Activated CD4-positive, alpha-beta T cell treated with anti-CD3 and anti-CD28 coated beads, Interleukin-10, Interleukin-2, amounts not matched to agents 100 ng/mL and 50 ng/mL, durations not matched to agents 16 hours and 8 hours (primary cell): ENCODE measurements at regions not wholly inside any gene's neighbourhood (a gene's known extent, or its start where the extent isn't known, plus 50 kb on each side); places are given as distances from the start of the nearest gene placed in this dataset.
"Not testable (repeated sequence)": the region's sequence is repeated elsewhere in the genome, so short reads cannot be mapped to it uniquely, and the experiment has no call there.

Experiments
- DNase-seq: peaks from one replicate; pipeline ENCODE4 v3.0.0-alpha.2; 2020

DNA sequence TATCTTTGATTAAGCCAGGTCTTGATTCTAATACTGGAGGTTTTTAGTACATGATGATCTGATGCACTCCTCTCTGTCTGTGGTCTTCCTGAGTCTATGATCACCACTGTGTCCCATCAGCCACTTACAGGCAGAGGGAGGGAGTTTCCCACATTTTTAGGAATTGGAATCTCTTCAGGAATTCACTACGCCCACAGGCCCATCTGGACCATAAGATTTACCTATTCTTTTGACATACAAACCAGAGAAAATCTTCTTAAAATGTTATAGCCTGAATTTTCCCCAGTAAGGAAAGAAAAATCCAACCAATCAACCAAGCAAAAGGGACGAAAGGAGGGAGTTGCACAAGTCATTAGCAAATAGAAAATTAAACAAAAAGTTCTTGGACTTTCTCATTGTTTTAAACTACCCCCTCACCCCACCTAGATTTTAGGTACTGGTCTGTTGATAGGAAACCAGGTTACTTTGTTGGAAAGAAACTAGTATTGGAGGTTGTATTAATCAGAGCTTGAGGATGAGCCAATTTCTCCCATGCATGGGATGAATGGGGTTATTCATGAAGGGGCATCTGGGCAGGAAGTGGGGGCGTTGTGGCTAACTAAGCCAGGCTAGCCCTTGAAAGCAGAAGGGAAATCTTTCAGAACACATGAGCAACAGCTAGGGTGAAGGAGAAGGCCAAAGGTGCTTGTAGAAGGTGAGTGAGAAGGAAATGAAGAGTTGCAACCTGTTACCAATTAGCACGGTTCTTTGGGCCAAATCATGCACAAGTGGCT is 328.2 kb upstream of the MEX3C start:
- DNase-seq = no peak

DNA sequence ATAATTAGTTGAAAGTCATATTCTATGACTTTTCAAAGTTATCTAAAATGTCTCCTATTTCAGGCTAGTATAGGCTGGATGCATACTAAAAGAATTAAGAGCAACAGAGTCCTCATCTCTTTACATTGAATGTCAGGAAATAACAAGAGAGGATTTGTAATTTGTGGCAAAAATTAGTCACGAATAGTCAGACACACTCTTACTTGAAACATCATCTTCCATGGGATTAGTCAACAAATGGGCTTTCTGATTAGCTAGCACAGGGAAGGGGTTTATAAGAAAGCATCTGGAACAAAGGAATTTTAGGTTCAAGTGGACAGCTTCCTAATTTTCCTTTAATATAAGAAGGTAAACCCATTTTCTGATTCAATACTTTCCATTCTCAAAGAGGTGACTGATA is 330.3 kb upstream of the MEX3C start:
- no peak for DNase-seq

DNA sequence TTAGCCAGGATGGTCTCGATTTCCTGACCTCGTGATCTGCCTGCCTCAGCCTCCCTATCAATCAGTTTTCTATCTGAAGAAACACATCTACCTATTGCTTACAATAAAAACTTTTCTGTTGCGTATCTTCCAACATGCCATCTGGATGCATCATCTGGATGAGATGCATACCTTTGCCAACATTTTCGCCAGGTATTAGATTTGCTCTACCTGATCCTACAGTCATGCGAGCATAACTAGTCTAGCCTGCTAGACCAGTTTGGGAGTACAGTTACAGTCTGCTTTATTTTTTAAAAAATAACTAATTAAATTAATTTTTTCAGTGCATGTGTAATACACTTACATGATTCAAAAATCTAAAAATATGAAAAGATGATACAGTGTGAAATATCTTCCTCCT is 334.0 kb upstream of the MEX3C start:
- DNase-seq = no peak

DNA sequence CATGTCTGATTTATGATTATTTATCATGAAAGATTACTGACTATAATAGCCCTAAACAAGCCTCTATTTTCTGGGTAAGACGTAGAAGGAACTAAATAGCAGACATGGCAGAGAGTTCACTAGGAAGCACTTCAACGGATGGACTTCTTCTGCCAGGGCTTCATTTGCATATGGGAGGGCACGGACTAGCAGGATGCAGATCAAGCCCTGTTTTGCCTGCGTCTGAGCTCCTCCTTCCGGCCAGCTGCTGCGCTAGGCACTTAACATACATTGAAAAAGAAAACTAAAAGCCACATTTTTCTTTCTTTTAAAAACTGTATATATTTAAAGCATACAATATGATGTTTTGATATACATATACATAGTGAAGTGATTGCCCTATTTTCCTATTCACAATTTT is 340.0 kb upstream of the MEX3C start:
- DNase-seq = peak; percentile 8

DNA sequence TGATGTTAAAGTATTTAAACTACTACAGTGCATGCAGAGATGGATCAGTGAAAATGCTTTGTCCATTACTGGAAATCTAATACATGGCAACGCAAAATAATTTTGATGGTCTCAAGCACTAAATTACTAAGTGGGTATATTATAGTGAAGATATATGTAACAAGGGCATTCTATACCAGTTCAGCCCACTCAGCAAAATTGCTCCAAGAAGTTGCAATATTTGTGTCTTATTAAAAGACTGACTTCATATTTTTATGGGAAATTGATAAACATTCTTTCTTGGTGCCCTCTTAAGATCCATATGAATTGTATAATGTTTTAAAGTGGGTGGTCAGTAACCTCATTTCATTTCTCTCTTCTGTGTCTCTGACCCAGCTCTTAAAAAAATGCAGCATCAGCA is 343.1 kb upstream of the MEX3C start:
- no peak for DNase-seq

DNA sequence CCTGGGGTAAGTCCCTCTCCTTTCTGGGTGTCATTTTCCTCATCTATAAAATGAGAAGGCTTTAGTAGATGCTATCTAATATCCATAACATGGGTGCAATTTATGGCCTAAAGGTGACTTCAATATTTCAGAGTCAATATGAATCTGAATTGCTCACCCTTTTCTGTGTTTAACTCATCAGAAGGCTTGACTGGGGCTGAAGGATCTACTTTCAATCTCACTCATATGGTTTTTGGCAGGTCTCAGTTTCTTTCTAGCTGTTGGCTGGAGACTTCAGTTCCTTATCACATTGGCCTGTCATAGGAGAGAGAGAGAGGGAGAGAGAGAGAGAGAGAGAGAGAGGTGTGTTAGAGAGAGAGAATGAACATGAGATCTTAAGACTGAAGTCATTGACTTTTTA is 343.7 kb upstream of the MEX3C start:
- DNase-seq = peak; percentile 31

DNA sequence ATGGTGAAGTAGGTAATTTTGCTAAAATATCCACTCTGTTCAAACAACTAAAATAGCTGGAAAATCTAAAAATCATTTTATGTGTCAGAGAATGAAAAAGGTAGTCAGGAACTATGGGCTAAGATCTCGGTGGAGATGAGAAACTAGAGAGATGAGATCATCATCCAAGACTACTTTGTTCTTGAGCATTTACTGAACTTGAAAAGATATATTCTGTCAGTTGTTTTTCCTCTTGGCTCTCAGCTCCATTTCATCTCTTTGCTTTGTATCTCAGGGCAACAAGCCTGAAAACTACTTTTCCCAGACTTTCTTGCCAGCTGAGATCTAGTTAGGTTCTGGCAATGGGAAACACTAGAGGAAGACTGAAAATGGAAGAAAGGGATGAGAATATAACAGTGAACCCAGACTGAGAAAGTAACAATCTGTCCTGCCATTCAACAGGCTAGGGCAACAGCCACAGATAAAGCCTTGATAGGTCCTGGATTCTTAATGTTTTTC is 346.2 kb upstream of the MEX3C start:
- no peak for DNase-seq

DNA sequence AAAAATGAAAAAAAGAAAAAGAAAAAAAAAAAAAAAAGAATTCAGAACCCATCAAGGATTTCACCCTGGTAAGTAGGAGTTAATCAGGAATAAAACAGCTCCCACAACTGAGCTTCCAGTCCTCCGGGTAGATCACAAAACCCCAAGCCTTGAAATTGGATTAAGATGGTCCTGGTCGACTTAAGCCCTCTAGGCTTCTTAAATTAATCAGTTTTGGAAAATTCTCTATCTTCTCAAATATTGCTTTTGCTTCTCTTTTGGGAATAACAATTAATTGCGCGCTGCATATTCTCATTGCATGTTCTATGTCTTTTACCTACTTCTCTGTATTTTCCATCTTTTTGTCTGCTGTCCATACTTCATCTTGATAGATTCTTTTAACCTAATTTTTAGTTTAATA is 348.0 kb upstream of the MEX3C start:
- DNase-seq = no peak

DNA sequence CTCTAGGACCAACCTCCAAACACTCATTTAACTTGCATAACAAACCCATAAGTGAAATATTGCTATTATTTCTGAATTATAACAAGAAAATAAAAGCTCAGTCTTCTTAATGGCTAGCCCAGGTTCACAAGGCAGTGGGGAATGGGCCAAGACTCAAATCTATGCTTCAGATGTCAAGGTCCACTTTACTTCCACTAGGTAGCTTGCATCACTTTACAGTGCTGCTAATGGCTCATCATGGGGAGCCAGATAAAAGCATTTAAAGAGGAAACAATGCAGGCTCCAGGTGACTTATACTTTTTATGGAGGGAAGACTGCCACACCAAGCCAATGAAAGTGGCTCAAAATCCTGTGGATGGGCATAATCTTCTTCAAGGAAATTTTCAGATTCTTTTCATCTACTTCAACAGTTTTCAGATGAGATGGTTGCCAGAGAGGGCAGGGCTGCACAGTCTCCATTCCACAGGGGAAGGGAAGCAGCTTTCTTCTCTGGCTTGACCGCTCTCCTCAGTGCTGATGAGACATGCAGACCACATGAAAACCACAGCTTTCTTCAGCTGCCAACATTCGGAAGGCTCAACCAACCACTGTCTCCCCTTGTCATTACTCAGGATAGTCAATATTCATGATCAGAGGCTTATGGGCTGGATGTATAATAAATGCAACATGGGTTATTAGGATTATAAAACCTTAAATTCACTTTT is 361.9 kb upstream of the MEX3C start:
- DNase-seq = no peak

DNA sequence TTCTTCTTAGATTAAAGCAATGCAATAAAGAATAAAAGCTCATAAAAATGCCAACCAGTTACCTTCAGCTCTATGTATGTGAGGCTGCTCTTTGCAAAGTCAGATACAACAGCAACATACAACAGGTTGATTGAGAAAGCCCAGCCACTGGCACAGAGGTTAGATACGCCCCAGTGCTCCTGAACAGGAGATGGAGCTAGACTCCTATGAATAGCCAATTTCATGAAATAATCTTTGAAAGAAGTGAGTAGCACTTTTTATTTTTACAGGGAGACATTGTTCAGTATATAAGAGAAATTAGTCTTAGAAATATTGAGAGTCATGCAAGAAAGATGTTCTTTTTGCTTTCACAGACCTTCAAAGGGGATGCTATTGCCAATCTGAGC is 362.4 kb upstream of the MEX3C start:
- no peak for DNase-seq

DNA sequence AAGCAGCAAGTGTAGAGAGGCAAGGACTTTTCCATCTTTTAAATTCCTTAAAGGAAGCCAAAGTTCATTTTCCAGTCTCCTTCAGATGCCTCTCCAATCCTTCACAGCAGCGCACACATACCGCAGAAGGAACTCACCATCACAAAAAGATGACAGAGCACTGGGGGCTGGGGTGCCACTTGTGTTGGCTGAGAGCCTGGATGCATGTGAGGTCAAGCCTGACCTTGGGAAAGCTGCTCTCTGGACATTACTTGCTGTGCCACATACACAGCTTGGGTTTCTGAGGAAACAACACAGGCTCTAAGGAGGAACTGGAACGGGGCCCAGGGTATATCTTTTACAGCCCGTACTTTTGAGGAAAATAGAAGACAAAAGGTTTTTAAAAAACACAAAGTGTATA is 364.3 kb upstream of the MEX3C start:
- no peak for DNase-seq

DNA sequence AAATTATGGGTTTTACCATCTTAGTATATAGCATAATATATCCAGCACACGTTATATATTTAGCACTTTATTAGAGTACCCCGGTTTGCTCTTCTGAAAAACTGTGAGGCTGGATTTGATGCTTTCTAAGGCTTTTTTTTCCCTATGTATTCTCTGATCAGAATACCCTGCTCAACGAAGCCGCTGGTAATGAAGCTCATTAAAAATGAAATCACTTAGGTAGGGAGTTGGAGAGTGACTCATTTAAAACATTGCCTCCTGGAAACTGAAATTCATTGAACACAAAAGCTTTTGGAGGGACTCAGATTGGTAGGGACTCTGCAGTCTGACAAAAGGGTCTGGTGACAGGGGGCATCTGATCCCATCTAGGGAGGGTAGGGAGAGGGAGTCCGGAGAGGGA is 365.4 kb upstream of the MEX3C start:
- DNase-seq = no peak

DNA sequence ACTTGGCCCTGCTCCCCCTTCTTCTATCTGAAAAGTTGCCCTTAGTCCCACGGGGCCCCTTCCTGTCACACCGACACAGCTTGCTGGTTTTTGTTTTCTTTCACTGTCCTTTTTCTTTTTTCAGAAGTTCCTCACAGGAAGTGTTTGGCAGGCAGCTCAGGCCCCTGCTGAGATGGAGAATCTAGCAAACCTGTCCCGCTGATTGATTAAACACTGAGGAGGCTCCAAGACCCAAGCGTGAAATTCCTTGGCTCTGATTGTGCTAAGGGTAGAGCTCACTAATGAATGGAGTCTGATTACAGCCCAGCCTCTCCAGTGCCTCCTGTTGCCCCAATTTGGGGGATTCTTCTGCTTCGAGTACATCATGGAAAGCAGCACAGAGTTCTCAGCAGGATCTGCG is 365.9 kb upstream of the MEX3C start:
- DNase-seq = no peak

DNA sequence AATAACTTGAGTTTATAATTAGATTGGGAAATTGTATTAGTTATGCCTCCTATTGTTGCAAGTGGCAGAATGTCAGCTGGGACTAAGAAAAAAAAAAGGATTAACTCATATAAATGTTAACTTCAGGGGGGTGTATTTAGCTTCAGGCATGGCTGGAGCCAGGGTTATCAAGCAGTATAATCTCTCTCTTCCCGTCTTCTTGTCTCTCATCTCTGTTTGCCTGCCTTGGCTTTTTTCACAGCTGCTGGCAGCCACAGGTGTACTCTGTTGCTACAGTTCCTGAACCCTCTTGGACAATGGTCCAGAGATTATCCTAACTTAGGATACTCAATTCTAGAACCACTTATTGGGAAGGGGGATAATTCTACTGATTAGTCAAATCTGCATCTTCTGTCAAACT is 370.7 kb upstream of the MEX3C start:
- DNase-seq = no peak

DNA sequence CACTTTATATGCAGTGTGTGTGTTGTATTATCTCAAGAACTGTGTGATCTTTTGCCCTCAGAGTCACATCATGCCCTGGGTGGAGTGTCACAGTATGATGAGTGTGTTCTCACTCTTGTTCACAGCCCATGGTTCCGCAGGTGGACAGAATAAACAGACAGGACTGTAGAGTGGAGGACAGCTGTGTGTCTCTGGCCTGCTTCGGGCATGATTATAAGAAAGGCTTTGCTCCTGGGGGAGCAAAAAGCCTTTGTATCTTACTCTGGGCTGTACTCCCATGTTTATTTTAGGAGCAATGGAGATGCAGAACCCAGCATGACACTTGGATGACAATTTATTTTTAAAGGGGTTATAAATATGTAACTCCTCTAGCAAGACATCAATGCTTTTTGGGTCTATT is 371.7 kb upstream of the MEX3C start:
- DNase-seq = no peak

DNA sequence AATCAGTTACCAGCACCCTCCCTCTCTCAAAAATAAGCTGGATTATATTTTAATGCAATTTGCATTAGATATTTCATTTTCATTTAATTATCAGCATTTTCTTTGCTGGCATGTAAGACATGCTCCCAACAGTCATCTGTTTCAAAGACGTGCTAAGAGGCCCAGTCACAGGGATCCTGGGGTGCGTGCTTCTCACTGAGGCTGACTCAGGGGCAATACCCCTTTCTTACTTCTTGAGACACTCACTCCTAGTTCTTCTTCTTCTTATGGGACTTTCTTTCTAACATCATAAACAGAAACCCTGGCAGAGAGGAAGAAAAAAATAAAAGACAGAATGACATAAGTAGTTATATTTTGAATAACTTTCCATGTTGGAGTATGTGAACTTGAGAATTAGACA is 372.1 kb upstream of the MEX3C start:
- no peak for DNase-seq

DNA sequence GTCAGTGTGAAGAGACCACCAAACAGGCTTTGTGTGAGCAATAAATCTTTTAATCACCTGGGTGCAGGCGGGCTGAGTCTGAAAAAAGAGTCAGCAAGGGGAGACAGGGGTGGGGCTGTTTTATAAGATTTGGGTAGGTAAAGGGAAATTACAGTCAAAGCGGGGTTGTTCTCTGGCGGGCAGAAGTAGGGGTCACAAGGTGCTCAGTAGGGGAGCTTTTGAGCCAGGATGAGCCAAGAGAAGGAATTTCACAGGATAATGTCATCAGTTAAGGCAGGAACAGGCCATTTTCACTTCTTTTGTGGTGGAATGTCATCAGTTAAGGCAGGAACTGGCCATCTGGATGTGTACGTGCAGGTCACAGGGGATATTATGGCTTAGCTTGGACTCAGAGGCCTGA is 372.6 kb upstream of the MEX3C start:
- DNase-seq = not testable (repeated sequence)

DNA sequence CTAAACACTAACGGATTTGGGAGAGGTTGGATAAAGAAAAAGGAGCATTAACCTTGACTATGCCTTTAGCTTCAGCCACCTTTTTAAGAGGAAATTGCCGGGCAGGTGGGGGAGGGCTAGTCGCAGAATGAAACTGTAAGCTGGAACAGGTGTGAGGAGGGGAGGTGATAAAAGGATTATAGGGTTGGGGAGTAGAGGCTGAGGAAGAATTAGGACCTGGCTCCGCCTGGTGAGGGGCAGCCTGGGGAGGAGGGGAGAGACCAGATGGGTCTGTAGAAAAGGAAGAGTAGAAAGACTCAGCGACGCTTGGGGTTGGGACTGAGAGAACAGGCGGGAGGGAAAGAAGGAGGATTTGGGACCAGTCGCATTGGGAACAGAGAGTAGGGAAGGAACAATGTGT is 376.4 kb upstream of the MEX3C start:
- DNase-seq = not testable (repeated sequence)

DNA sequence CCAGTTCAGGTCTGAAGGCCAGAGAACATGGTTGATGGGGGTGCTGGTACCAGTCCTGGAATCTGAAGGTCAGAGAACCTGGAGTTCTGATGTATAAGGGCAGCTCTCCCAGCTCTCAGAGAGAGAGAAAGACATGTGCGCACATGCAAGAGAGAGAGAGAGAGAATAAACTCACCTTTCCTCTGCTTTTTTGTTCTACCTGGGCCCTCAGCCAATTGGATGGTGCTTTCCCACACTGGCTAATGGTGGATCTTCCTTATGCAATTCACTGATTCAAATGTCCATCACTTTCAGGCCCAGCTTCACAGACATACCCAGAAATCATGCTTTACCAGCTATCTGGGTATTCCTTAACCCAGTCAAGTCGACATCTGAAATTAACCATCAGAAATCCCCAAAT is 377.7 kb upstream of the MEX3C start:
- no peak for DNase-seq

DNA sequence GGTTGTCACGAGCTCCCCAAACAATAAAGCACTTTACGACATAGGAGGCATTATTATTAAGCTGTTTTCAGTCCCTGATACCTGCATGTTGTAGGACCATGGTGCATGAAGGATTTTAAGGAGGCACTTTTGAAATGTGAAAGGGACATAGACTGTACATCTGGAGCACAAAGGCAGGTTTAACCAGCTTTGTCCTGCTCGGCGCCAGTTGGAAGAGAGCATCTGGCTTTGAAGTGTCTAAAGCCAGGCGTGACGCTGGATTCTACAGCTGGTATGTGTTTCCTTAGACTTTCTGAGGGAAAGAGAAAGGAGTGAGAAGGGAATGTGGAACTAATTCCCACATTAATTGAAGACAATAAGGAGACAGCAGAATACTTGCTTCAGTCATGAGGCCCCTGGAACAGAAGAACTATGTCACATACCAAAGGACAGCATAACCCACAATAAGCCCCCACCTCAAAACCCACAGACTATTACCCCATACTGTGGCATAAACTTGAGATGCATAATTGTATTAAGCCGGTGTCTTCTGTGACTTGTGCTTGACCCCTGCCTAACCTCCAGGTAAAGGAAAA is 381.0 kb upstream of the MEX3C start:
- DNase-seq = no peak

DNA sequence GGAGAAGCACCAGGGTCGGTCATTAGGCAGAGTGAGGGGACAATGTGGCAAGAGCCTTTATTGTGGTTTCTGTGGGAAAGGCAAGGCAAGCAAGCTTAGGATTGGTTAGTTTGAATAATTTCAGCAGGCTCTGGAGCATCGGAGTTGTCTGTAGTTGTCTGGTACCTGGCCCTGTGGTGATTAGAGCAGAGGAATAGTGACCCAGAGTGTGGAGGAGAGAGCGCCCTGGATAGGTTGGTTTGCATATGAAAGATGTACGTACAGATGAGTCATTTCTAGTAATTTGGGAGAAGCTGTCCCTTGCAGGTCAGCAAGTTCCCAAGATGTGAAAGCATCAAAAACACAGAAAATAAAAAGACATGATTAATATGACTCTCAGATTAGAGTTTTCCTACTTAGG is 383.1 kb upstream of the MEX3C start:
- DNase-seq = no peak

DNA sequence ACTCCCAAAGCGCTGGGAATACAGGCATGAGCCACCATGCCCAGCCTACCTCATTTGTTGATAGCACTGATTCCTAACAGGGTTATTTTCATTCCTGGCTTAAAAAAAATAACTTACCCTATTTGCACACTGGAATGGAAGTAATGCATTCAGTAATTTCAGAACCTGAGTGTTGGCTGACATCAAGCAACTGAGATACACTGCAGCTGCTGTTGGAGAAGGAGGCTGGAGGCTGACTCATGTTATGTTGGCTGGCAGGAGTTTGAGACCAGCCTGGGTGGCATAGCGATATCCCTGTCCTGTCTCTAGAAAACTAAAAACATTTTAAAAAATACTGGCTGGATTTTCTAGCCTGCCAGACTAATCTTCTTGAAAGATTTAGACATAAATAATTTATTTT is 385.1 kb upstream of the MEX3C start:
- no peak for DNase-seq

DNA sequence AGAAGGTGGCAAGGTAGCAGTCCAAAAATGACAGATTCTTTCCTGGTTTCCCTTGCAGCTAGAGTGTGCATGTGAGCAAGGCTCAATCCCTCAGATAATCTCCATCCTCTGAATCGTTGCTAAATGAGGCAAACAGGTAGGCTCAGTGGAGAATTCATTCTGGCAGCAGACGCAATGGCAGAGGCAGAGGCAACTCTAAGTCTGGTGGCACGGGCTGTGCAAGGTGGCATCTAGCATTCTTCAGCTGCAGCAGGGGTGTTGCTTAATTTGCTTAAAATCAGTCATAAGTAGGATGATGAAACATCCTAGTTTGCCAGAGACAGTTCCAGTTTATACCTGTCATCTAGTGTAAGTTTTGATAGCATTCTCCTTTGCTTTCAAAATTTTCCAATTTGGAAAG is 391.1 kb upstream of the MEX3C start:
- DNase-seq = no peak

DNA sequence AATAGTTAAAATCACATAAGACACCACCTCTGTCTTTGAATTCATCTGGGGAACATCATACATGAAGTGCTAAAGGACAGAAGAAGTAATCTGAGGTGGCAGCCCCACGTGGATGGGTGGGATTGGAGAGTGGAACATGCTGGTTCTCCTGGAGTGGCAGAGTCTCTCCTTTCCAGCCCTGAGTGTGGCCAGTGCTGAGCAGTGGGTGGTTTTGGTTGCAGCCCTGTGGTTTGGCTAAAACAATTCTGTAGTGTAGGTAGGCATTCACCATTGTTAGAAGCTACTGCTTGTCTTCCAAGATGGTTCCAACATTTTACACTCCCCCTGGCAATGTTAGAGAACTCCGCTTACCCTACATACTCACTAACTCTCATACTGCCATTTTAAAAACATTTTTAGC is 396.4 kb upstream of the MEX3C start:
- no peak for DNase-seq
